GM10248 (cell line): ENCODE measurements at regions not wholly inside any gene's neighbourhood (a gene's known extent, or its start where the extent isn't known, plus 50 kb on each side); places are given as distances from the start of the nearest gene placed in this dataset.

Experiments
- CTCF ChIA-PET: fragments of 300-600 bp; sonication (Branson Sonifier 250); formaldehyde crosslinking; extraction: SDS; loops from one replicate; lab custom pipeline; 2021; ENCODE audit warnings: antibody characterized with exemption; lab: Yijun Ruan, JAX
- POLR2A ChIA-PET: fragments of 350-650 bp; sonication (Branson Sonifier 250); formaldehyde crosslinking; extraction: SDS; loops from one replicate; lab custom pipeline; 2020; ENCODE audit warnings: antibody characterized with exemption; lab: Yijun Ruan, JAX
- DNase-seq: peaks from one replicate; pipeline ENCODE4 v3.0.0; 2012; ENCODE audit errors: extremely low spot score
- TF ChIP-seq, protein P1 (sequence below): IDR thresholded peaks from 2 replicates; pipeline ENCODE4 v1.5.1; 2012; ENCODE audit warnings: mild to moderate bottlenecking, low read depth; ENCODE audit errors: extremely low read depth, missing control alignments, control extremely low read depth

DNA sequence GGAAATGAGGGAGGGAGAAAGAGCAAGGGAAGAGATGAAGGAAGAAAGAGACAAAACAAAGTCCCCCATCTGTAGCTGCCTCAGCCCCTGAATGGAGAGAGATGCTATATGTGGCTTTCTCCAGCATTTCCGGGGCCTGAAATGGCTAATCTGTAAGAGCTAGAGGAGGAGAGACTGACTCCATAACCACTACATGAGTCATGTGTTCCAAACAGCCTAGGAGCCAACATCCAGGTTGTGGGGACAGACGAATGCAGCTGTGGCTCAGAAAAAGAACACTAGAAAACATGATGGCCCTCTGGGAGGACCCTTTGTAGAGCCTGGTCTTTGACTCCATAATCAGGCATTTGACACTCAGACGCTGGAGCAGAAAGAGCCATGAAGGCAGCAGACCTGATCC, 292.0 kb upstream of the ZNF507 start:
- POLR2A ChIA-PET = no interaction called here
- CTCF ChIA-PET = no interaction called here
- no peak for DNase-seq
- TF ChIP-seq, protein P1, sequence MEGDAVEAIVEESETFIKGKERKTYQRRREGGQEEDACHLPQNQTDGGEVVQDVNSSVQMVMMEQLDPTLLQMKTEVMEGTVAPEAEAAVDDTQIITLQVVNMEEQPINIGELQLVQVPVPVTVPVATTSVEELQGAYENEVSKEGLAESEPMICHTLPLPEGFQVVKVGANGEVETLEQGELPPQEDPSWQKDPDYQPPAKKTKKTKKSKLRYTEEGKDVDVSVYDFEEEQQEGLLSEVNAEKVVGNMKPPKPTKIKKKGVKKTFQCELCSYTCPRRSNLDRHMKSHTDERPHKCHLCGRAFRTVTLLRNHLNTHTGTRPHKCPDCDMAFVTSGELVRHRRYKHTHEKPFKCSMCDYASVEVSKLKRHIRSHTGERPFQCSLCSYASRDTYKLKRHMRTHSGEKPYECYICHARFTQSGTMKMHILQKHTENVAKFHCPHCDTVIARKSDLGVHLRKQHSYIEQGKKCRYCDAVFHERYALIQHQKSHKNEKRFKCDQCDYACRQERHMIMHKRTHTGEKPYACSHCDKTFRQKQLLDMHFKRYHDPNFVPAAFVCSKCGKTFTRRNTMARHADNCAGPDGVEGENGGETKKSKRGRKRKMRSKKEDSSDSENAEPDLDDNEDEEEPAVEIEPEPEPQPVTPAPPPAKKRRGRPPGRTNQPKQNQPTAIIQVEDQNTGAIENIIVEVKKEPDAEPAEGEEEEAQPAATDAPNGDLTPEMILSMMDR = no peak

DNA sequence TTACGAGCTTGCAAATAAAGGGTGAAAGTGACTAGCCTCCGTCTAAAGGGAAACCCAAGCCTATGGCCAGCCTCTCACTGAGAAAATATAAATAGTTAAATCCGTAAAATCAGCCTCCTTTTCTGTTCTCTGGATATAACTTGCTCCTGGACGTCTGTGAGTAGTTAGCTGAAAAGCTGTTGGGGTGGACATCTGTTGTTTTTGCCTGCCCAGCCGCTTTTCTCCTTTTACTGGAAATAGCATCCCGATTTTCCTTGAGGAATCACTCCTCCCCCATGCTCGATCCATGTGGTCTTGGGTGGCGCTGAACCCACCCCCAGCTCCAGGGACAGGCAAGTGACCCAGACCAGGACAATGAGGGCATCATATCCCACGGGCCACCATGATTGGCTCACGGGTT, 291.5 kb upstream of the ZNF507 start:
- ChIA-PET CTCF (no interaction called here), POLR2A (no interaction called here)
- TF ChIP-seq, protein P1 = no peak
- no peak for DNase-seq

- CTCF ChIA-PET = interaction anchor here (1.4 kb wide), 1 partner anchor 9 kb away, joined by 4 read pairs; no protein-coding TSS in a partner anchor
- TF ChIP-seq, protein P1 = no peak
- POLR2A ChIA-PET = no interaction called here
- DNase-seq = no peak
Measured at GRCh38 chr19:32058131-32058530, 287.3 kb upstream of the ZNF507 start.

- CTCF ChIA-PET = interaction anchor here (1.0 kb wide), 1 partner anchor 9 kb away, joined by 3 read pairs; no protein-coding TSS in a partner anchor
- TF ChIP-seq, protein P1 = no peak
- no peak for DNase-seq
- POLR2A ChIA-PET = no interaction called here
Measured at GRCh38 chr19:32061315-32061714, 284.1 kb upstream of the ZNF507 start.

GRCh38 chr19:32063601-32064000, 281.8 kb upstream of the ZNF507 start:
- ChIA-PET CTCF (no interaction called here), POLR2A (no interaction called here)
- TF ChIP-seq, protein P1 = no peak
- DNase-seq = no peak

- TF ChIP-seq, protein P1 = no peak
- CTCF ChIA-PET = interaction anchor here (1.6 kb wide), 1 partner anchor 10 kb away, joined by 3 read pairs; no protein-coding TSS in a partner anchor
- DNase-seq = no peak
- POLR2A ChIA-PET = no interaction called here
Measured at GRCh38 chr19:32066056-32066455, 279.4 kb upstream of the ZNF507 start.

GRCh38 chr19:32067685-32068084, 277.7 kb upstream of the ZNF507 start:
- ChIA-PET CTCF (interaction anchor here (0.7 to 1.6 kb wide), 3 partner anchors 9 to 17 kb away, joined by 3 to 9 read pairs (median 4); no protein-coding TSS in a partner anchor), POLR2A (no interaction called here)

More at GRCh38 chr19:32067685-32068084, 277.7 kb upstream of the ZNF507 start:
- TF ChIP-seq, protein P1 = no peak
- no peak for DNase-seq
